AG04450 (cell line): ENCODE measurements at regions not wholly inside any gene's neighbourhood (a gene's known extent, or its start where the extent isn't known, plus 50 kb on each side); places are given as distances from the start of the nearest gene placed in this dataset.
"Not testable (repeated sequence)": the region's sequence is repeated elsewhere in the genome, so short reads cannot be mapped to it uniquely, and the experiment has no call there.

ENCODE experiments used
- CTCF ChIA-PET: fragments of 300-600, 350-600 bp; formaldehyde crosslinking; extraction: SDS; loops from one replicate; lab custom pipeline; 2022; ENCODE audit warnings: antibody characterized with exemption, inconsistent platforms; lab: Charles Lee
- POLR2A ChIA-PET: fragments of 350-600 bp; formaldehyde crosslinking; extraction: SDS; loops from one replicate; lab custom pipeline; 2021; ENCODE audit warnings: antibody characterized with exemption, inconsistent platforms; lab: Yijun Ruan, JAX
- DNase-seq: peaks from one replicate; pipeline ENCODE4 v3.0.0-alpha.2; 2011; ENCODE audit warnings: low read depth, low spot score
- H3K27ac ChIP-seq: one replicate; pipeline ENCODE4 v1.5.1; 2012; ENCODE audit warnings: low read depth, low read length, control low read depth
- H3K27me3 ChIP-seq: one replicate; pipeline ENCODE4 v1.6.0; 2012; ENCODE audit warnings: low read length; ENCODE audit not compliant: control insufficient read depth, insufficient read depth
- H3K4me3 ChIP-seq: 2 replicates; pipeline ENCODE4 v1.5.1; 2011; ENCODE audit warnings: mild to moderate bottlenecking, low read depth, low read length, control low read depth
- H3K9me3 ChIP-seq: 2 replicates; pipeline ENCODE4 v1.5.1; 2012; ENCODE audit warnings: low read length; ENCODE audit not compliant: control insufficient read depth, insufficient read depth
- TF ChIP-seq, protein P1 (sequence below): IDR thresholded peaks from 2 replicates; pipeline ENCODE4 v1.5.1; 2011; ENCODE audit warnings: low read depth, low read length, control low read depth, inconsistent platforms

DNA sequence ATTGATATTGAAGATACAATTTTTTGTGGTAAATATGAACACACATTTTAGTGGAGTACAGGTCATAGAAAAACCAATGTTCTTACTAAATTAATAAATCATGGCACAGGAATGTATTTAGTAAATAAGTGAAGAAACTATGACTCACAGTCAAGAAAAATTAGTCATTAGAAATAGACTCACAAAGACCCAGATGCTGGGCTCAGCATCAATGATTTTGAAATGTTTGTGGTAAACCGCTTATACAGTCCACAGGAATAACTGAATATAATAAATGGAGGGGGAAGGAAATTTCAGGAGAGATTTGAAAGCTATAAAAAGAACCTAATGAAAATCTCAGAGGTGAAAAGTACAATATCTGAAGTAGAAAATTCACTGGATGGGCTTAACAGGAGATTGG lies 138.3 kb upstream of the ADCY1 start:
- POLR2A ChIA-PET, result no interaction called here
- Histone ChIP-seq H3K27me3 (peaks cover 4% of the 10 kb centered on the region), H3K9me3 (no peaks in the 10 kb centered on the region), H3K4me3 (no peak overlapping the region), H3K27ac (no peak overlapping the region)
- CTCF ChIA-PET, result no interaction called here
- TF ChIP-seq, protein P1, sequence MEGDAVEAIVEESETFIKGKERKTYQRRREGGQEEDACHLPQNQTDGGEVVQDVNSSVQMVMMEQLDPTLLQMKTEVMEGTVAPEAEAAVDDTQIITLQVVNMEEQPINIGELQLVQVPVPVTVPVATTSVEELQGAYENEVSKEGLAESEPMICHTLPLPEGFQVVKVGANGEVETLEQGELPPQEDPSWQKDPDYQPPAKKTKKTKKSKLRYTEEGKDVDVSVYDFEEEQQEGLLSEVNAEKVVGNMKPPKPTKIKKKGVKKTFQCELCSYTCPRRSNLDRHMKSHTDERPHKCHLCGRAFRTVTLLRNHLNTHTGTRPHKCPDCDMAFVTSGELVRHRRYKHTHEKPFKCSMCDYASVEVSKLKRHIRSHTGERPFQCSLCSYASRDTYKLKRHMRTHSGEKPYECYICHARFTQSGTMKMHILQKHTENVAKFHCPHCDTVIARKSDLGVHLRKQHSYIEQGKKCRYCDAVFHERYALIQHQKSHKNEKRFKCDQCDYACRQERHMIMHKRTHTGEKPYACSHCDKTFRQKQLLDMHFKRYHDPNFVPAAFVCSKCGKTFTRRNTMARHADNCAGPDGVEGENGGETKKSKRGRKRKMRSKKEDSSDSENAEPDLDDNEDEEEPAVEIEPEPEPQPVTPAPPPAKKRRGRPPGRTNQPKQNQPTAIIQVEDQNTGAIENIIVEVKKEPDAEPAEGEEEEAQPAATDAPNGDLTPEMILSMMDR, result no peak
- no peak for DNase-seq

- H3K4me3 ChIP-seq, DNase-seq, H3K27me3 ChIP-seq, H3K27ac ChIP-seq, CTCF ChIA-PET, H3K9me3 ChIP-seq, POLR2A ChIA-PET: not testable (repeated sequence)
These were observed 133.4 kb upstream of the ADCY1 start for GRCh38 chr7:45440776-45441175.

DNA sequence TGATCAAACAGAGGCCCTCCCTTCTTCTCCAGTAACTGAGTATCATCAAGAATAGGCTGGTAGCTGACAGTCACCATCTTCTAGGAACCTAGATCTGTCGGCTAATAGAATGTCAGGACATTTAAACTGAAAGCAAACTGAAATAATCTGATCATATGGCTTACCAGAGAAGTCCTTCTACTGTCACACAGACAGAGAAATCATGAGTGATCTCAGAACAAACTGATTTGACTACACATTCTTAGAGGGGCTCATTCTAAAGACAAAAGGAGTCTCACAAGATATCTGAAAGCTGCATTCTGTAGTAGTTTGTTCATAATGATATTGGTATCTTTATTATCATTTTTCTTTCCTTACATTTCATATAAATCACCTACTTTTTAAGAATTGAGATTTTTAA lies 130.9 kb upstream of the ADCY1 start:
- Histone ChIP-seq H3K9me3 (no peaks in the 10 kb centered on the region), H3K27ac (no peak overlapping the region), H3K4me3 (no peak overlapping the region), H3K27me3 (no peaks in the 10 kb centered on the region)
- no peak for DNase-seq
- CTCF ChIA-PET, result no interaction called here
- TF ChIP-seq, protein P1, result no peak
- POLR2A ChIA-PET, result no interaction called here

- TF ChIP-seq, protein P1, result no peak
- no peak overlapping the region for H3K27ac ChIP-seq
- no peaks in the 10 kb centered on the region for H3K9me3 ChIP-seq
- no peak for DNase-seq
- no peak overlapping the region for H3K4me3 ChIP-seq
- H3K27me3 ChIP-seq, result no peaks in the 10 kb centered on the region
- ChIA-PET POLR2A (no interaction called here), CTCF (no interaction called here)
These were observed 127.8 kb upstream of the ADCY1 start for GRCh38 chr7:45446195-45446944.

DNA sequence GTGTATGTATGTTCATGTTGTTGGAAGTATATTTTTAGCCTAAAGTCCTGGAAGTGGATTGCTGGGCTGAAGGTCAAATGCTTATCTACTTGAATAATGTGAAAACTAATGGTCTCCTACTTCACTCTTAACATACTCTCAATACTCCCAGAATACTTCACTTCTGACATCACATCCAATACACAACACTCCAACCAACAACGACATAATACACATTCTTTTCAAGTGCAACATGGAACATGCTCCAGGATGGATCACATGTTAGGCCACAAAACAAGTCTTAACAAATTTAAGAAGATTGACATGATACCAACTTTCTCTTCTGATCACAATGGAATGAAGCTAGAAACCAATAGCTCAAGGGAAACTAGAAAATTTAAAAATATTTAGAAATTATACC lies 126.9 kb upstream of the ADCY1 start:
- Histone ChIP-seq H3K9me3 (no peaks in the 10 kb centered on the region), H3K27me3 (no peaks in the 10 kb centered on the region), H3K4me3 (no peak overlapping the region), H3K27ac (no peak overlapping the region)
- TF ChIP-seq, protein P1, result no peak
- CTCF ChIA-PET, result no interaction called here
- no peak for DNase-seq
- POLR2A ChIA-PET, result no interaction called here
